ENCODE measurements at regions not wholly inside any gene's neighbourhood (a gene's known extent, or its start where the extent isn't known, plus 50 kb on each side); places are given as distances from the start of the nearest gene placed in this dataset.
"Not testable (repeated sequence)": the region's sequence is repeated elsewhere in the genome, so short reads cannot be mapped to it uniquely, and the experiment has no call there.

- no peak for FAIRE-seq
- DNase-seq (ENCODE audit: insufficient read length, low spot score) = no peak
- no peak for TF ChIP-seq CTCF (IDR thresholded peaks at IDR 0.05; ENCODE audit: insufficient read depth, missing control alignments)
These were observed 306.5 kb upstream of the TECRL start for GRCh38 chr4:64715741-64716140.

DNA sequence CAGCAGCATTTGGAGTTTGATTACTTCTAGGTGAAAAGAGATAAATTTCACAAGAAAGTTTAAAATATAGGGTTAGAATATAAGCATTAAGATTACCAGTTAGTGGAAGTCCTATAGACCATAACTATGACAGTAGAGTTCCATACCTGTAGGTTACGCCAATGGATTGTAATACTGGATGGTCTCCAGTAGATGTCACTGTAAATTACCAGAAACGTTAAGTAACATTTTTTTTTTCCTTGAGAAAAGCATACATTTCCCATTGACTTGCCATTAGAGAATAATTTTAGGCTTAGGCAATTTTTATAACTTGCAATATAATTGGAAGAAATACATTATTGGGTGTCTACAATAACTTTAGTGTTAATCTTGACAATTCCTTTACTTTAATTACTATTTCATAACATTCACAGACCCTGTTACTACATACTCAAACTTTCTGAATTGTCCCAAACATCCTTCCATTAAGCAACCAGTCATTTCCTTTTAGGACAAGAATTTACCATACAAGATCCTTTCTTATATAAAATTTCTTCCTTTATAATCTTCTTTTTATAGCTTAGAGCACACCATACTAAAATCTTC is 304.1 kb upstream of the TECRL start:
- FAIRE-seq = peak; percentile 93
- no peak for DNase-seq (ENCODE audit: insufficient read length, low spot score)
- TF ChIP-seq CTCF (IDR thresholded peaks at IDR 0.05; ENCODE audit: insufficient read depth, missing control alignments) = peak; percentile 38

GRCh38 chr4:64712590-64712989 is 303.3 kb upstream of the TECRL start:
- TF ChIP-seq CTCF (IDR thresholded peaks at IDR 0.05; ENCODE audit: insufficient read depth, missing control alignments) = no peak

DNA sequence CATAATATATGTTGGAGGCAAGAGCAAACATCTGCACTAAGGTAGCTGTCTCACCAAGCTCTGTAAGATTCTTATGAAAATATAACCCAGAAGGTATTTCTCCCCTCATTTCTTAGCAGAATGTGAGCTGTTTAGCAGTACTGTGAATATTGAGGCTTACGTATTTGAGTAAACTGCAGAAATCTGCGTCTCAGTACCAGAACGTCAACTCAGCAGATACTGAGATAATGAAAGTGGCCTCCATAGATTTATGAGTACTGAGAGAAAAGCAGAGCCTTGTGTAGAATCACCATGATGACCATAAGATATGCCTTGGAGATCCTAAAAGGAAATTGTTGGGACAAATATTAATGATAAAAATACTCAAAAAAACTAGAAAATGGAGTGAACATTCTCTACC is 296.7 kb upstream of the TECRL start:
- FAIRE-seq (no peak), DNase-seq (ENCODE audit: insufficient read length, low spot score) (no peak)
- no peak for TF ChIP-seq CTCF (IDR thresholded peaks at IDR 0.05; ENCODE audit: insufficient read depth, missing control alignments)

More at GRCh38 chr4:64712590-64712989, 303.3 kb upstream of the TECRL start:
- FAIRE-seq (no peak), DNase-seq (ENCODE audit: insufficient read length, low spot score) (no peak)

GRCh38 chr4:64698171-64698570 is 288.9 kb upstream of the TECRL start:
- no peak for TF ChIP-seq CTCF (IDR thresholded peaks at IDR 0.05; ENCODE audit: insufficient read depth, missing control alignments)
- DNase-seq (ENCODE audit: insufficient read length, low spot score) (no peak), FAIRE-seq (no peak)

GRCh38 chr4:64682946-64683345 is 273.7 kb upstream of the TECRL start:
- DNase-seq (ENCODE audit: insufficient read length, low spot score) = no peak
- TF ChIP-seq CTCF (IDR thresholded peaks at IDR 0.05; ENCODE audit: insufficient read depth, missing control alignments) = no peak
- no peak for FAIRE-seq

DNA sequence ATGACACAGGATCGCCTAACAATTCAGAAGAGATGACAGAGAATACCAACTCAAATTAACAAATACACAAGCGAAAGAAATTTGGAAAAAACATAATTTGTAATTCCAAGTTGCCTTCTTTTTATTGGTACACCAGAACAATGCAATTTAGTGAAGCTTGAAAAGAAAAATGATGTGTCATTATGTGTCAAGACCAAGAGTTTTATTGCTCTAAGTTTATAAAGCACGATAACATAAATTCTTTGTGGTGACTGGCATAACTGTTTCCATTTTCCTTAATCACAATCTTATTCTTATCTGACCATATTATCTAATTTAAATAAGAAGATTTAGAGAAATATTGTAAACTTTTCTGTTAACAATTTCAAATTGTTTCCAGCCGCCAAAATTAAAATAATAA is 273.2 kb upstream of the TECRL start:
- DNase-seq (ENCODE audit: insufficient read length, low spot score) (no peak), FAIRE-seq (no peak)
- no peak for TF ChIP-seq CTCF (IDR thresholded peaks at IDR 0.05; ENCODE audit: insufficient read depth, missing control alignments)

GRCh38 chr4:64673121-64673520 is 263.9 kb upstream of the TECRL start:
- DNase-seq (ENCODE audit: insufficient read length, low spot score); FAIRE-seq: not testable (repeated sequence)

Measured in D721Med (cell line).